ENCODE measurements at regions not wholly inside any gene's neighbourhood (a gene's known extent, or its start where the extent isn't known, plus 50 kb on each side); places are given as distances from the start of the nearest gene placed in this dataset.

GRCh38 chr22:27490080-27490479 is 311.5 kb downstream of the MN1 start:
- no peaks in the 10 kb centered on the region for H3K36me3 ChIP-seq
- H3K4me1 ChIP-seq, result peaks cover 14 to 26% (median 20%) of the 10 kb centered on the region in 4 donors
- intact Hi-C loops (cut with DNase I; ENCODE audit: low total_unique reads), result no loop called here
- 87 to 94% (median 91%) methylated on average over 3 to 4 of the region's 4 CpGs for WGBS, 5 donors
- no peak overlapping the region for H3K4me3 ChIP-seq
- DNase-seq, result no peak
- TF ChIP-seq POLR2A (IDR thresholded peaks at IDR 0.05) (no peak), CTCF (IDR thresholded peaks at IDR 0.05) (no peak), POLR2AphosphoS5 (IDR thresholded peaks at IDR 0.05) (no peak)
- H3K27me3 ChIP-seq, result no peaks in the 10 kb centered on the region
- peak overlapping the region in 1 of 5 donors; percentile 20 for H3K27ac ChIP-seq
- peaks cover 0 to 13% (median 8%) of the 10 kb centered on the region in 4 donors for H3K9me3 ChIP-seq

GRCh38 chr22:27491888-27492287 is 309.7 kb downstream of the MN1 start:
- H3K36me3 ChIP-seq, result no peaks in the 10 kb centered on the region
- peaks cover 14 to 26% (median 20%) of the 10 kb centered on the region in 4 donors for H3K4me1 ChIP-seq
- peaks cover 0 to 13% (median 8%) of the 10 kb centered on the region in 4 donors for H3K9me3 ChIP-seq
- no peak for DNase-seq
- TF ChIP-seq POLR2AphosphoS5 (IDR thresholded peaks at IDR 0.05) (no peak), EP300 (IDR thresholded peaks at IDR 0.05) (no peak), POLR2A (IDR thresholded peaks at IDR 0.05) (no peak)
- H3K27ac ChIP-seq, result no peak overlapping the region
- intact Hi-C loops (cut with DNase I; ENCODE audit: low total_unique reads), result no loop called here
- no peaks in the 10 kb centered on the region for H3K27me3 ChIP-seq
- 88 to 96% (median 92%) methylated on average over 5 of the region's 5 CpGs for WGBS, 5 donors
- no peak overlapping the region for H3K4me3 ChIP-seq

GRCh38 chr22:27492566-27493201 is 308.9 kb downstream of the MN1 start:
- H3K9me3 ChIP-seq, result peaks cover 0 to 13% (median 8%) of the 10 kb centered on the region in 4 donors
- intact Hi-C loops (cut with DNase I; ENCODE audit: low total_unique reads), result no loop called here
- 77 to 88% (median 81%) methylated on average over 5 of the region's 5 CpGs for WGBS, 5 donors

GRCh38 chr22:27493796-27494195 is 307.8 kb downstream of the MN1 start:
- Histone ChIP-seq H3K36me3 (no peaks in the 10 kb centered on the region), H3K4me3 (no peak overlapping the region), H3K4me1 (peaks cover 4 to 13% (median 8%) of the 10 kb centered on the region in 4 donors), H3K27ac (no peak overlapping the region), H3K9me3 (peaks cover 0 to 13% (median 8%) of the 10 kb centered on the region in 4 donors), H3K27me3 (no peaks in the 10 kb centered on the region)
- TF ChIP-seq POLR2AphosphoS5 (IDR thresholded peaks at IDR 0.05) (no peak), CTCF (IDR thresholded peaks at IDR 0.05) (no peak), EP300 (IDR thresholded peaks at IDR 0.05) (no peak), POLR2A (IDR thresholded peaks at IDR 0.05) (no peak)
- 70 to 82% (median 81%) methylated on average over 4 of the region's 4 CpGs for WGBS, 5 donors
- intact Hi-C loops (cut with DNase I; ENCODE audit: low total_unique reads), result no loop called here
- DNase-seq, result no peak

More at GRCh38 chr22:27492566-27493201, 308.9 kb downstream of the MN1 start:
- H3K27ac ChIP-seq, result no peak overlapping the region
- TF ChIP-seq CTCF (IDR thresholded peaks at IDR 0.05) (no peak), POLR2AphosphoS5 (IDR thresholded peaks at IDR 0.05) (no peak), EP300 (IDR thresholded peaks at IDR 0.05) (no peak), POLR2A (IDR thresholded peaks at IDR 0.05) (no peak)
- H3K4me1 ChIP-seq, result peaks cover 14 to 24% (median 19%) of the 10 kb centered on the region in 4 donors
- DNase-seq, result no peak
- H3K4me3 ChIP-seq, result no peak overlapping the region
- H3K27me3 ChIP-seq, result no peaks in the 10 kb centered on the region
- no peaks in the 10 kb centered on the region for H3K36me3 ChIP-seq

- H3K36me3 ChIP-seq, result no peaks in the 10 kb centered on the region
- H3K4me3 ChIP-seq, result no peak overlapping the region
- no peak overlapping the region for H3K27ac ChIP-seq
- DNase-seq, result no peak
- TF ChIP-seq POLR2AphosphoS5 (IDR thresholded peaks at IDR 0.05) (no peak), EP300 (IDR thresholded peaks at IDR 0.05) (no peak), CTCF (IDR thresholded peaks at IDR 0.05) (no peak), POLR2A (IDR thresholded peaks at IDR 0.05) (no peak)
- H3K4me1 ChIP-seq, result peaks cover 0 to 8% (median 2%) of the 10 kb centered on the region in 4 donors
- peaks cover 0 to 13% (median 8%) of the 10 kb centered on the region in 4 donors for H3K9me3 ChIP-seq
- intact Hi-C loops (cut with DNase I; ENCODE audit: low total_unique reads), result no loop called here
- WGBS, 5 donors, result 79 to 89% (median 80%) methylated on average over 13 of the region's 13 CpGs
- no peaks in the 10 kb centered on the region for H3K27me3 ChIP-seq
Measured at GRCh38 chr22:27494785-27495184, 306.8 kb downstream of the MN1 start.

All from stomach (tissue), 8 donors.